Omental fat pad (tissue), 3 donors: ENCODE measurements at regions not wholly inside any gene's neighbourhood (a gene's known extent, or its start where the extent isn't known, plus 50 kb on each side); places are given as distances from the start of the nearest gene placed in this dataset.

ENCODE experiments used
- ATAC-seq: fragments of 150-250 bp; one replicate; pipeline ENCODE4 v1.9.1; 2016; ENCODE audit warnings: mild to moderate bottlenecking, moderate library complexity; ENCODE audit not compliant: low FRiP score
- DNase-seq: peaks from one replicate; pipeline ENCODE4 v3.0.0-alpha.2; 2019; ENCODE audit warnings: low spot score
- CTCF ChIP-seq, 3 donors: fragments of 450-650 bp; IDR thresholded peaks; one replicate each; pipeline ENCODE4 v1.5.1; 2016 to 2017; ENCODE audit warnings: antibody characterized with exemption in 3 of 3, mild to moderate bottlenecking in 3 of 3, moderate library complexity in 2 of 3

GRCh38 chr10:111348076-111348475 lies 271.2 kb downstream of the ADRA2A start:
- ATAC-seq (no peak), DNase-seq (no peak)
- TF ChIP-seq CTCF (IDR thresholded peaks at IDR 0.05): no peak

- ATAC-seq: no peak
- no peak for DNase-seq
- TF ChIP-seq CTCF (IDR thresholded peaks at IDR 0.05): no peak
These were observed 278.0 kb downstream of the ADRA2A start for GRCh38 chr10:111354859-111355258.

GRCh38 chr10:111356571-111356970 lies 279.7 kb downstream of the ADRA2A start:
- DNase-seq: no peak
- no peak for ATAC-seq
- TF ChIP-seq CTCF (IDR thresholded peaks at IDR 0.05): no peak

- no peak for DNase-seq
- TF ChIP-seq CTCF (IDR thresholded peaks at IDR 0.05): no peak
- no peak for ATAC-seq
These were observed 281.0 kb downstream of the ADRA2A start for GRCh38 chr10:111357859-111358258.

GRCh38 chr10:111360260-111360925 lies 283.6 kb downstream of the ADRA2A start:
- ATAC-seq (no peak), DNase-seq (no peak)

GRCh38 chr10:111367531-111367930 lies 290.7 kb downstream of the ADRA2A start:
- DNase-seq (no peak), ATAC-seq (no peak)
- no peak for TF ChIP-seq CTCF (IDR thresholded peaks at IDR 0.05)

More at GRCh38 chr10:111360260-111360925, 283.6 kb downstream of the ADRA2A start:
- TF ChIP-seq CTCF (IDR thresholded peaks at IDR 0.05): no peak

- DNase-seq (no peak), ATAC-seq (no peak)
- no peak for TF ChIP-seq CTCF (IDR thresholded peaks at IDR 0.05)
These were observed 293.3 kb downstream of the ADRA2A start for GRCh38 chr10:111370101-111370500.
